H9 (cell line): ENCODE measurements at regions not wholly inside any gene's neighbourhood (a gene's known extent, or its start where the extent isn't known, plus 50 kb on each side); places are given as distances from the start of the nearest gene placed in this dataset.

Source experiments
- DNase-seq: peaks from one replicate; pipeline ENCODE4 v3.0.0-alpha.2; 2017
- H2AFZ ChIP-seq: one replicate; pipeline ENCODE4 v1.6.1; 2013; ENCODE audit warnings: mild to moderate bottlenecking, low read length, control low read depth, moderate library complexity
- H2AK5ac ChIP-seq: 2 replicates; pipeline ENCODE4 v1.6.1; 2013; ENCODE audit warnings: low read length, control low read depth, mixed read lengths; ENCODE audit not compliant: insufficient read length
- H2BK120ac ChIP-seq: one replicate; pipeline ENCODE4 v1.6.1; 2013; ENCODE audit warnings: low read depth, mild to moderate bottlenecking, low read length, control low read depth, inconsistent platforms; ENCODE audit not compliant: poor library complexity, severe bottlenecking
- H2BK12ac ChIP-seq: 2 replicates; pipeline ENCODE4 v1.6.1; 2013; ENCODE audit warnings: low read length, control low read depth, mixed read lengths, low read depth; ENCODE audit not compliant: insufficient read length
- H2BK15ac ChIP-seq: 2 replicates; pipeline ENCODE4 v1.6.1; 2013; ENCODE audit warnings: low read depth, low read length, control low read depth
- H2BK20ac ChIP-seq: one replicate; pipeline ENCODE4 v1.6.1; 2013; ENCODE audit warnings: low read depth, mild to moderate bottlenecking, low read length, control low read depth, inconsistent platforms; ENCODE audit not compliant: poor library complexity, severe bottlenecking
- H2BK5ac ChIP-seq: 2 replicates; pipeline ENCODE4 v1.6.1; 2013; ENCODE audit warnings: low read length, control low read depth, mixed read lengths; ENCODE audit not compliant: insufficient read length
- H3K14ac ChIP-seq: 2 replicates; pipeline ENCODE4 v1.6.1; 2013; ENCODE audit warnings: low read length, control low read depth; ENCODE audit not compliant: insufficient read depth
- H3K18ac ChIP-seq: 2 replicates; pipeline ENCODE4 v1.6.1; 2013; ENCODE audit warnings: low read depth, mild to moderate bottlenecking, mixed read lengths, low read length, control low read depth; ENCODE audit not compliant: insufficient read length
- H3K23ac ChIP-seq: 2 replicates; pipeline ENCODE4 v1.6.1; 2013; ENCODE audit warnings: low read length, control low read depth, mixed read lengths, low read depth; ENCODE audit not compliant: insufficient read length
- H3K23me2 ChIP-seq: 2 replicates; pipeline ENCODE4 v1.6.1; 2013; ENCODE audit warnings: low read depth, mild to moderate bottlenecking, mixed read lengths, low read length, control low read depth; ENCODE audit not compliant: insufficient read length, poor library complexity, severe bottlenecking
- H3K27ac ChIP-seq: 2 replicates; pipeline ENCODE4 v1.5.1; 2013; ENCODE audit warnings: low read length, control low read depth, mixed read lengths, low read depth; ENCODE audit not compliant: insufficient read length
- H3K27me3 ChIP-seq: 2 replicates; pipeline ENCODE4 v1.6.1; 2013; ENCODE audit warnings: low read length, control low read depth, inconsistent platforms; ENCODE audit not compliant: insufficient read depth
- H3K4ac ChIP-seq: 2 replicates; pipeline ENCODE4 v1.6.1; 2013; ENCODE audit warnings: low read depth, mild to moderate bottlenecking, control low read depth, inconsistent platforms, low read length, moderate library complexity
- H3K4me1 ChIP-seq: 2 replicates; pipeline ENCODE4 v1.6.1; 2013; ENCODE audit warnings: low read length, control low read depth, inconsistent platforms; ENCODE audit not compliant: insufficient read depth
- H3K4me2 ChIP-seq: 2 replicates; pipeline ENCODE4 v1.6.1; 2013; ENCODE audit warnings: low read length, control low read depth, mixed read lengths; ENCODE audit not compliant: insufficient read length, insufficient read depth
- H3K56ac ChIP-seq: 2 replicates; pipeline ENCODE4 v1.6.1; 2013; ENCODE audit warnings: low read depth, mild to moderate bottlenecking, mixed read lengths, low read length, control low read depth; ENCODE audit not compliant: insufficient read length
- H3K79me1 ChIP-seq: 2 replicates; pipeline ENCODE4 v1.6.1; 2013; ENCODE audit warnings: low read depth, mild to moderate bottlenecking, moderate library complexity, low read length, control low read depth, inconsistent platforms; ENCODE audit not compliant: insufficient read depth, poor library complexity, severe bottlenecking
- H3K79me2 ChIP-seq: 2 replicates; pipeline ENCODE4 v1.6.1; 2013; ENCODE audit warnings: low read length, control low read depth, inconsistent platforms; ENCODE audit not compliant: insufficient read depth
- H3K9ac ChIP-seq: 2 replicates; pipeline ENCODE4 v1.6.1; 2013; ENCODE audit warnings: low read length, control low read depth, mixed read lengths; ENCODE audit not compliant: insufficient read length; ENCODE audit errors: extremely low read depth
- H3K9me3 ChIP-seq: one replicate; pipeline ENCODE4 v1.6.1; 2013; ENCODE audit warnings: low read depth, low read length, inconsistent platforms; ENCODE audit not compliant: control insufficient read depth
- H3T11ph ChIP-seq: one replicate; pipeline ENCODE4 v1.6.1; 2013; ENCODE audit warnings: mild to moderate bottlenecking, low read length, control low read depth, inconsistent platforms
- H4K20me1 ChIP-seq: one replicate; pipeline ENCODE4 v1.6.1; 2013; ENCODE audit not compliant: control insufficient read depth, insufficient read length, insufficient read depth
- H4K5ac ChIP-seq: 2 replicates; pipeline ENCODE4 v1.6.1; 2013; ENCODE audit warnings: low read depth, mild to moderate bottlenecking, mixed read lengths, low read length, control low read depth; ENCODE audit not compliant: insufficient read length
- H4K8ac ChIP-seq: replicated peaks from 2 replicates; pipeline ENCODE4 v1.6.1; 2013; ENCODE audit warnings: low read length, control low read depth, mixed read lengths, low read depth; ENCODE audit not compliant: insufficient read length
- H4K91ac ChIP-seq: 2 replicates; pipeline ENCODE4 v1.6.1; 2013; ENCODE audit warnings: low read depth, mild to moderate bottlenecking, moderate library complexity, mixed read lengths, low read length, control low read depth; ENCODE audit not compliant: insufficient read length
- H3K27ac Mint-ChIP-seq, 3 experiments: 2 replicates in 2 of 3; 3 replicates in 1 of 3; pipeline ENCODE4 v1.8.0; 2020 to 2021; ENCODE audit warnings: mixed read lengths in 3 of 3, mild to moderate bottlenecking in 1 of 3, moderate library complexity in 1 of 3
- H3K27me3 Mint-ChIP-seq: 2 replicates; pipeline ENCODE4 v1.8.0; 2021; ENCODE audit warnings: low read depth, mild to moderate bottlenecking, moderate library complexity, mixed read lengths
- H3K36me3 Mint-ChIP-seq, 3 experiments: 2 replicates in 2 of 3; 3 replicates in 1 of 3; pipeline ENCODE4 v1.8.0; 2020 to 2021; ENCODE audit warnings: low read depth in 3 of 3, mixed read lengths in 3 of 3; ENCODE audit not compliant: insufficient read depth in 1 of 3
- H3K4me1 Mint-ChIP-seq, 2 experiments: 2 replicates each; pipeline ENCODE4 v1.8.0; 2020; ENCODE audit warnings: mixed read lengths in 2 of 2
- H3K4me3 Mint-ChIP-seq, 2 experiments: 2 replicates in 1 of 2; 3 replicates in 1 of 2; pipeline ENCODE4 v1.8.0; 2020 to 2021; ENCODE audit warnings: mild to moderate bottlenecking in 2 of 2, mixed read lengths in 2 of 2, moderate library complexity in 1 of 2
- H3K9me3 Mint-ChIP-seq, 2 experiments: 2 replicates in 1 of 2; 3 replicates in 1 of 2; pipeline ENCODE4 v1.8.0; 2020; ENCODE audit warnings: mild to moderate bottlenecking in 2 of 2, mixed read lengths in 2 of 2, moderate library complexity in 1 of 2
- CTCF ChIP-seq: fragments of 200-600 bp; sonication (generic); conservative IDR thresholded peaks from 3 replicates; pipeline ENCODE4 v1.8.0; 2021; ENCODE audit warnings: antibody characterized with exemption, mild to moderate bottlenecking
- WGBS: extraction: QIAGEN DNeasy Blood & Tissue Kit; methylation state at CpG from one replicate; pipeline ENCODE4 v1.1.7; 2013; ENCODE audit warnings: missing lambda C conversion rate, low lambda C conversion rate, mixed read lengths; ENCODE audit not compliant: insufficient read length; ENCODE audit errors: extremely low coverage; 5-methylcytosine and 5-hydroxymethylcytosine counted together

- H3K27me3 Mint-ChIP-seq, result peaks cover 6% of the 10 kb centered on the region
- no peak for DNase-seq
- no peak overlapping the region for H3K56ac ChIP-seq
- H4K8ac ChIP-seq, result no peak overlapping the region
- H3K79me2 ChIP-seq, result no peaks in the 10 kb centered on the region
- H2AFZ ChIP-seq, result no peak overlapping the region
- H2BK120ac ChIP-seq, result no peak overlapping the region
- H2BK20ac ChIP-seq, result no peak overlapping the region
- no peak overlapping the region for H3K27ac Mint-ChIP-seq
- no peak overlapping the region for H2BK5ac ChIP-seq
- H3K9me3 Mint-ChIP-seq, result peaks cover 1 to 3% of the 10 kb centered on the region in 2 experiments; a peak in 3 of 5 replicates
- H3K36me3 Mint-ChIP-seq, result peaks cover 0 to 1% (median 0%) of the 10 kb centered on the region in 3 experiments; a peak in 1 of 7 replicates
- no peak overlapping the region for H3K9ac ChIP-seq
- H4K5ac ChIP-seq, result no peak overlapping the region
- H2BK15ac ChIP-seq, result no peak overlapping the region
- H3K14ac ChIP-seq, result no peak overlapping the region
- H2AK5ac ChIP-seq, result no peak overlapping the region
- H3K18ac ChIP-seq, result no peak overlapping the region
- no peak for TF ChIP-seq CTCF
- H3T11ph ChIP-seq, result no peak overlapping the region
- no peak overlapping the region for H3K27ac ChIP-seq
- no peaks in the 10 kb centered on the region for H3K27me3 ChIP-seq
- H3K23me2 ChIP-seq, result no peaks in the 10 kb centered on the region
- no CpG with 5 or more reads among the region's 1 CpG for WGBS
- no peak overlapping the region for H3K4me2 ChIP-seq
- no peak overlapping the region for H3K23ac ChIP-seq
- no peak overlapping the region for H2BK12ac ChIP-seq
- H3K4me3 Mint-ChIP-seq, result no peak overlapping the region
- H3K4ac ChIP-seq, result no peak overlapping the region
- no peaks in the 10 kb centered on the region for H3K79me1 ChIP-seq
- no peaks in the 10 kb centered on the region for H3K4me1 ChIP-seq
- H4K20me1 ChIP-seq, result no peaks in the 10 kb centered on the region
- H3K4me1 Mint-ChIP-seq, result no peaks in the 10 kb centered on the region
- H3K9me3 ChIP-seq, result no peaks in the 10 kb centered on the region
- H4K91ac ChIP-seq, result no peak overlapping the region
Measured at GRCh38 chr10:47143473-47143872, 156.5 kb upstream of the GDF10 start.
